ENCODE measurements at regions not wholly inside any gene's neighbourhood (a gene's known extent, or its start where the extent isn't known, plus 50 kb on each side); places are given as distances from the start of the nearest gene placed in this dataset.

DNA sequence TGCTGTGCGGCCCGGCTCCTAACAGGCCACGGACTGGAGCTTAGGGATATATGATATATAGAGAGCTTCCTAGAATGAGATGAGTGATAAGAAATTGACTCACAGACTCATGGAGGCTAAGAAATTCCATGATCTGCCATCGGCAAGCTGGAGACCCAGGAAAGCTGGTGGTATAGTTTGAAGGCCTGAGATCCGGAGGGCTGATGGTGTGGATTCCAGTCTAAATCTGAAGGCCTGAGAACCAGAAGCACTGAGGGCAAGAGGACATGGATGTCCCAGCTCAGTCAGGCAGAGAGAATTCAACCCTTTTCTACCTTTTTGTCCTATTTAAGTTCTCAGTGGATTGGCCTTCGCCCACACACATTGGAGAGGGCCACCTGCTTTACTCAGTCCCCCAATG is 564.8 kb downstream of the TBC1D22A start:
- TF ChIP-seq, protein P1, sequence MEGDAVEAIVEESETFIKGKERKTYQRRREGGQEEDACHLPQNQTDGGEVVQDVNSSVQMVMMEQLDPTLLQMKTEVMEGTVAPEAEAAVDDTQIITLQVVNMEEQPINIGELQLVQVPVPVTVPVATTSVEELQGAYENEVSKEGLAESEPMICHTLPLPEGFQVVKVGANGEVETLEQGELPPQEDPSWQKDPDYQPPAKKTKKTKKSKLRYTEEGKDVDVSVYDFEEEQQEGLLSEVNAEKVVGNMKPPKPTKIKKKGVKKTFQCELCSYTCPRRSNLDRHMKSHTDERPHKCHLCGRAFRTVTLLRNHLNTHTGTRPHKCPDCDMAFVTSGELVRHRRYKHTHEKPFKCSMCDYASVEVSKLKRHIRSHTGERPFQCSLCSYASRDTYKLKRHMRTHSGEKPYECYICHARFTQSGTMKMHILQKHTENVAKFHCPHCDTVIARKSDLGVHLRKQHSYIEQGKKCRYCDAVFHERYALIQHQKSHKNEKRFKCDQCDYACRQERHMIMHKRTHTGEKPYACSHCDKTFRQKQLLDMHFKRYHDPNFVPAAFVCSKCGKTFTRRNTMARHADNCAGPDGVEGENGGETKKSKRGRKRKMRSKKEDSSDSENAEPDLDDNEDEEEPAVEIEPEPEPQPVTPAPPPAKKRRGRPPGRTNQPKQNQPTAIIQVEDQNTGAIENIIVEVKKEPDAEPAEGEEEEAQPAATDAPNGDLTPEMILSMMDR (IDR thresholded peaks at IDR 0.05) = no peak
- intact Hi-C loops (cut with DNase I) = no loop called here
- DNase-seq = peak in 1 of 4 donors; percentile 12
- H3K4me1 ChIP-seq = peaks cover 0 to 2% of the 10 kb centered on the region in 2 donors
- H3K27me3 ChIP-seq = peaks cover 0 to 8% of the 10 kb centered on the region in 2 donors
- peaks cover 0 to 5% of the 10 kb centered on the region in 2 donors for H3K9me3 ChIP-seq
- no peak overlapping the region for H3K4me3 ChIP-seq
- H3K27ac ChIP-seq = no peak overlapping the region
- H3K36me3 ChIP-seq = no peaks in the 10 kb centered on the region
- no peak for ATAC-seq

DNA sequence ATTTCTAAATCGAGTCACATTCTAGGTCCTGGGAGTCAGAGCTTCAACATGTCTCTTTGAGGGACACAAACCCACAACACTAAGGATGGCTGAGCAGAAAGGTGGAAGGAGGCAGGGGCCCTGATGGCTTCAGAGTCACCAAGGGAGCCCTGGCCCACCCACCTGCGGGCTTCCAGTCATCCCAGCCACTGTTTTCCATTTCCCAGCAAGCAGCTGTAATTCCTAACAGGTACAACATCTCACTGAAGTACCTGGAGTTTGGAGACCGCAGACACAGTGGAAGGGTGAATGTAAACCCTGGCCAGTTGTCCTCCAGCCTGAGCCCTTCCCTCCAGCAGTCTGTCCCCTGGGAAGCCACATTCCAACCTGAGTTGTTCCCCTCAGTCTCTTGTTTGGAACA is 562.8 kb downstream of the TBC1D22A start:
- no peaks in the 10 kb centered on the region for H3K4me1 ChIP-seq
- DNase-seq = no peak

DNA sequence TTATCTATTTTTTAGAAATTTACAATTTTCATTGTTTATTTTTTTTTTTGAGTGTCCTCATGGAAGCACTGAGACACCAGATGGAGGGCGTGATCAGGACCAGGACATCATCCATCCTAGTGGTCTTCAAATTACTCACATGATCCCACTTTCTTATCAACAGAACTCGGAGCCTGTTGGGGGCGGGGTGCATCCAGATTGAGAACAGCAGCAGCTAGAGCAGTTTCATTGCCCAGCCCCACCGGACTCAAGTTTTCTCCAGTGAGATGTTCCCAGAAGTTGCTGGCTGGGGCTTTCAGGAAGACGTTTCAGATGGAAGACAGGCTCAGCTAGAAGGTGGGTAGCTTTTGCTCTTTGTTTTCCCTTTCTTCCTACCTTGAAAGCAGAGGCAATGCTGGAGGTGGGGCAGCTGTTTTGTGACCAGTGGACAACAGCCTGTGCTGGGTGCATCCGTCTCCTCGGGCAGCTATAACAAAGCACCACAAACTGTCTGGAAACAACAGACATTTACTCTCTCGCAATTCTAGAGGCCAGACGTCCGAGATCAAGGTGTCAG is 562.1 kb downstream of the TBC1D22A start:
- Histone ChIP-seq H3K4me3 (no peak overlapping the region), H3K9me3 (peaks cover 0 to 27% of the 10 kb centered on the region in 2 donors), H3K27ac (no peak overlapping the region), H3K27me3 (peaks cover 0 to 8% of the 10 kb centered on the region in 2 donors), H3K4me1 (no peaks in the 10 kb centered on the region), H3K36me3 (no peaks in the 10 kb centered on the region)
- DNase-seq = no peak
- ATAC-seq = no peak
- TF ChIP-seq, protein P1 (IDR thresholded peaks at IDR 0.05) = no peak
- intact Hi-C loops (cut with DNase I) = no loop called here

More for the DNA sequence above, 562.8 kb downstream of the TBC1D22A start:
- TF ChIP-seq, protein P1 (IDR thresholded peaks at IDR 0.05) = no peak
- no peaks in the 10 kb centered on the region for H3K36me3 ChIP-seq
- no peak overlapping the region for H3K4me3 ChIP-seq
- H3K27me3 ChIP-seq = peaks cover 0 to 8% of the 10 kb centered on the region in 2 donors
- no peak for ATAC-seq
- intact Hi-C loops (cut with DNase I) = no loop called here
- H3K27ac ChIP-seq = no peak overlapping the region
- peaks cover 0 to 24% of the 10 kb centered on the region in 2 donors for H3K9me3 ChIP-seq

DNA sequence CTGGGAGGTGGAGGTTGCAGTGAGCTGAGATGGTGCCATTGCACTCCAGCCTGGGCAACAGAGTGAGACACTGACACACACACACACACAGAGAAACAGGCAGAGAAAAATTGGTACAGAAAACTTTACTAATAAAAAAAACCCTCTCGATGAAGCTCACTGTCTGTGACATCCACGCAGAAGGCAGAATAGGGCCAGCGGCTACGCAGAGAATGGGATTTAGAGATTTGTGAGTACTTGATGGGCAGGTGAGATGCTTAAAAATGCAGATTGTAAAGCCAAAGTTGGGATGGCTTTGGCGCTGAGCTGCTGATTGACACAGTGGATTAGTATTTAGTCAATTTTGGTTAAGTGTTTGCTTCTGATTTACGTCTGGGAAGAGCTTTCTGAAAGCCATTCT is 561.1 kb downstream of the TBC1D22A start:
- Histone ChIP-seq H3K4me1 (no peaks in the 10 kb centered on the region), H3K27me3 (no peaks in the 10 kb centered on the region), H3K27ac (no peak overlapping the region), H3K36me3 (no peaks in the 10 kb centered on the region), H3K4me3 (no peak overlapping the region), H3K9me3 (peaks cover 0 to 27% of the 10 kb centered on the region in 2 donors)
- ATAC-seq (no peak), DNase-seq (no peak)
- intact Hi-C loops (cut with DNase I) = no loop called here
- TF ChIP-seq, protein P1 (IDR thresholded peaks at IDR 0.05) = no peak

DNA sequence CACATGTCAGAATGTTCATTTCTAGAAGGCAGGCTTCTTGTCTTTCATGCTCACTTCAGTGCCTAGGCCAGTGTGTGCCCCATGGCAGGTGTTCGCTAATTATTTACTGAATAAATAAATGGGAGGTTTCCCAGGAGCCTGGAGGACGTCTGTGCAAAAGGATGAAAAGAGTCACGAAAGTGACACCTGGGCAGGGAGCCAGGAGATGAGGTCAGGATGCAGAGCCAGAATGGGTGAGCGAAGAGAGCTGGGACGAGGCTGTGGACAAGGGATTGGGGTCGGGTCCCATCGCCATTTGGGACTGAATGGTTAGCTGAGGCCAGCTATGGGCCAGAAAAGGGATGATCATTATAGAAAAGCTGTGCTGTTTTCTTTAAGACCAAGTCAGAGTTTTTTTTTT is 560.4 kb downstream of the TBC1D22A start:
- peaks cover 0 to 27% of the 10 kb centered on the region in 2 donors for H3K9me3 ChIP-seq
- H3K4me1 ChIP-seq = no peaks in the 10 kb centered on the region
- H3K27me3 ChIP-seq = no peaks in the 10 kb centered on the region
- H3K36me3 ChIP-seq = no peaks in the 10 kb centered on the region
- no peak overlapping the region for H3K27ac ChIP-seq
- DNase-seq = no peak
- TF ChIP-seq, protein P1 (IDR thresholded peaks at IDR 0.05) = no peak
- ATAC-seq = no peak
- intact Hi-C loops (cut with DNase I) = no loop called here
- H3K4me3 ChIP-seq = no peak overlapping the region

Measured in left lung (tissue), 4 donors.